A673 (cell line): ENCODE measurements at regions not wholly inside any gene's neighbourhood (a gene's known extent, or its start where the extent isn't known, plus 50 kb on each side); places are given as distances from the start of the nearest gene placed in this dataset.

Source experiments
- BruUV-seq: library from RNA; stranded (reverse); fragments of 400-500 nt; replicated peaks from 2 replicates; lab custom pipeline; 2021; lab: Mats Ljungman, UMichigan
- CTCF ChIA-PET: fragments of 300-600 bp; sonication (Branson Sonifier 250); formaldehyde crosslinking; loops from one replicate; lab custom pipeline; 2022; ENCODE audit warnings: antibody characterized with exemption; lab: Charles Lee
- POLR2A ChIA-PET: fragments of 300-600 bp; sonication (Branson Sonifier 250); formaldehyde crosslinking; loops from one replicate; lab custom pipeline; 2022; ENCODE audit warnings: antibody characterized with exemption; ENCODE audit not compliant: low non-redundant PET; lab: Charles Lee
- DNase-seq: peaks from one replicate; pipeline ENCODE4 v3.0.0-alpha.2; 2015; ENCODE audit warnings: low spot score
- H3K27ac ChIP-seq: fragments of 200-600 bp; sonication (generic); 2 replicates; pipeline ENCODE4 v1.5.1; 2016; ENCODE audit warnings: mixed run types, low read depth, mild to moderate bottlenecking, mixed read lengths, antibody characterized with exemption, low read length; ENCODE audit not compliant: poor library complexity, severe bottlenecking
- H3K27me3 ChIP-seq: fragments of 200-600 bp; sonication (generic); replicated peaks from 2 replicates; pipeline ENCODE4 v1.6.1; 2017; ENCODE audit warnings: mixed run types, low read depth, mild to moderate bottlenecking, mixed read lengths, antibody characterized with exemption, low read length; ENCODE audit not compliant: insufficient read depth, poor library complexity
- H3K36me3 ChIP-seq: fragments of 200-600 bp; sonication (generic); 2 replicates; pipeline ENCODE4 v1.6.1; 2016; ENCODE audit warnings: mixed run types, mild to moderate bottlenecking, mixed read lengths, antibody characterized with exemption, low read length; ENCODE audit not compliant: insufficient read depth, poor library complexity, severe bottlenecking
- H3K4me1 ChIP-seq: fragments of 200-600 bp; sonication (generic); 2 replicates; pipeline ENCODE4 v1.6.1; 2017; ENCODE audit warnings: mixed run types, mild to moderate bottlenecking, mixed read lengths, antibody characterized with exemption, low read length; ENCODE audit not compliant: insufficient read depth, poor library complexity, severe bottlenecking
- H3K4me3 ChIP-seq: fragments of 200-600 bp; sonication (generic); 2 replicates; pipeline ENCODE4 v1.5.1; 2016; ENCODE audit warnings: low read depth, mixed run types, mild to moderate bottlenecking, mixed read lengths, low read length; ENCODE audit not compliant: poor library complexity, severe bottlenecking
- H3K9me3 ChIP-seq: fragments of 200-600 bp; sonication (generic); 2 replicates; pipeline ENCODE4 v1.6.1; 2016; ENCODE audit warnings: mixed run types, low read depth, mild to moderate bottlenecking, mixed read lengths, antibody characterized with exemption, low read length; ENCODE audit not compliant: poor library complexity, severe bottlenecking
- EZH2 ChIP-seq: fragments of 200-600 bp; sonication (generic); IDR thresholded peaks from 2 replicates; pipeline ENCODE4 v1.6.1; 2017; ENCODE audit warnings: borderline replicate concordance, low read depth, mild to moderate bottlenecking, mixed read lengths, antibody characterized with exemption, low read length; ENCODE audit not compliant: poor library complexity, severe bottlenecking
- intact Hi-C: fragments of 100-400 bp; cut with micrococcal nuclease; formaldehyde crosslinking; loops from one replicate; pipeline ENCODE4 v1.10.0; 2022; ENCODE audit not compliant: unreplicated experiment
- TF ChIP-seq, protein P1 (sequence below): fragments of 300-800, 200-600 bp; sonication (generic); conservative IDR thresholded peaks from 2 replicates; pipeline ENCODE4 v1.5.1; 2017; ENCODE audit warnings: low read depth, mild to moderate bottlenecking, antibody characterized with exemption, low read length, moderate library complexity, mixed read lengths

GRCh38 chr5:42057254-42057690 is 132.2 kb downstream of the FBXO4 start:
- BruUV-seq, result no TSS peak

GRCh38 chr5:42059291-42059690 is 134.2 kb downstream of the FBXO4 start:
- no peak for DNase-seq
- POLR2A ChIA-PET, result no interaction called here
- H3K4me1 ChIP-seq, result no peaks in the 10 kb centered on the region
- no peak for TF ChIP-seq EZH2
- TF ChIP-seq, protein P1, sequence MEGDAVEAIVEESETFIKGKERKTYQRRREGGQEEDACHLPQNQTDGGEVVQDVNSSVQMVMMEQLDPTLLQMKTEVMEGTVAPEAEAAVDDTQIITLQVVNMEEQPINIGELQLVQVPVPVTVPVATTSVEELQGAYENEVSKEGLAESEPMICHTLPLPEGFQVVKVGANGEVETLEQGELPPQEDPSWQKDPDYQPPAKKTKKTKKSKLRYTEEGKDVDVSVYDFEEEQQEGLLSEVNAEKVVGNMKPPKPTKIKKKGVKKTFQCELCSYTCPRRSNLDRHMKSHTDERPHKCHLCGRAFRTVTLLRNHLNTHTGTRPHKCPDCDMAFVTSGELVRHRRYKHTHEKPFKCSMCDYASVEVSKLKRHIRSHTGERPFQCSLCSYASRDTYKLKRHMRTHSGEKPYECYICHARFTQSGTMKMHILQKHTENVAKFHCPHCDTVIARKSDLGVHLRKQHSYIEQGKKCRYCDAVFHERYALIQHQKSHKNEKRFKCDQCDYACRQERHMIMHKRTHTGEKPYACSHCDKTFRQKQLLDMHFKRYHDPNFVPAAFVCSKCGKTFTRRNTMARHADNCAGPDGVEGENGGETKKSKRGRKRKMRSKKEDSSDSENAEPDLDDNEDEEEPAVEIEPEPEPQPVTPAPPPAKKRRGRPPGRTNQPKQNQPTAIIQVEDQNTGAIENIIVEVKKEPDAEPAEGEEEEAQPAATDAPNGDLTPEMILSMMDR, result no peak
- BruUV-seq, result no TSS peak
- H3K4me3 ChIP-seq, result no peak overlapping the region
- H3K27me3 ChIP-seq, result peaks cover 5% of the 10 kb centered on the region
- CTCF ChIA-PET, result no interaction called here
- no peak overlapping the region for H3K27ac ChIP-seq
- no peaks in the 10 kb centered on the region for H3K36me3 ChIP-seq
- no peaks in the 10 kb centered on the region for H3K9me3 ChIP-seq
- intact Hi-C loops, result loop anchor here (5.0 to 10.0 kb wide), 2 partner anchors 362 to 826 kb away; no protein-coding TSS in a partner anchor

More at GRCh38 chr5:42057254-42057690, 132.2 kb downstream of the FBXO4 start:
- Histone ChIP-seq H3K4me1 (no peaks in the 10 kb centered on the region), H3K9me3 (no peaks in the 10 kb centered on the region), H3K27ac (no peak overlapping the region), H3K4me3 (no peak overlapping the region), H3K27me3 (peaks cover 11% of the 10 kb centered on the region), H3K36me3 (no peaks in the 10 kb centered on the region)
- TF ChIP-seq EZH2, result no peak
- TF ChIP-seq, protein P1, result peak; percentile 82
- ChIA-PET CTCF (interaction anchor here (0.6 to 2.7 kb wide), 7 partner anchors 9 to 832 kb away, joined by 3 to 27 read pairs (median 4); no protein-coding TSS in a partner anchor), POLR2A (no interaction called here)
- intact Hi-C loops, result loop anchor here (1.0 to 10.0 kb wide), 3 partner anchors 201 to 828 kb away; no protein-coding TSS in a partner anchor
- peak; percentile 58 for DNase-seq

DNA sequence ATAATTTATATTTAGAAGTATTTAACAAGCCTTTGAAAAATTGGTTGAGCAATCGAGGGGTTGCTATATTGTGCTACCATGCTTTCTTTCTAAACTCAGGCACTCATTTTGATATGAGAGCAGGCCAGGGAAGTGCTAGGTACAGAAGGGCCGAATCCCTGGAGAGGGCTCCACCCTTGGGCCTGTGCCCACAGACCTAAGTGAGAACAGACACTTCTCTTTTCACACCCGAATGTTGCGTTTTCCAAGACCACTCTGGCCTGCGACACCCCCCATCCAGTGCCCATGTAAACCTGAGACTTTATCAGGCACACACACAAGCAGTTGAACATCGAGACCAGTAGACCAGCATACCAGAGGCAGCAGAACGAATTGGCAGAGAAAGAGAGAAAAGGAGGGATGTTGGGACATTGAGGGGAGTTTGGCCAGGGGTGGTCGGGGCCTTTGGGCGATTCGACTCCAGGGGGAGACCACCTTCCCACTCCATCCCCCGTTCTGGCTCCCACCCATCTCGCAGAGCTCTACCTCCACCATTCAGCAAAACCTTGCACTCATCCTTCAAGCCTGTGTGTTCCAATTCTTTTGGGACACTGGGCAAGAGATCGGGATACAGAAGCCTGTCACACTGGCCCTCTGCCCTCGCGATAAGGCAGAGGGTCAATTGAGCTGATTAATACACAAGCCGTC is 134.8 kb downstream of the FBXO4 start:
- DNase-seq, result no peak
- no peaks in the 10 kb centered on the region for H3K9me3 ChIP-seq
- ChIA-PET CTCF (no interaction called here), POLR2A (no interaction called here)
- H3K27me3 ChIP-seq, result peaks cover 3% of the 10 kb centered on the region
- intact Hi-C loops, result loop anchor here (5.0 to 10.0 kb wide), 2 partner anchors 363 to 825 kb away; no protein-coding TSS in a partner anchor
- H3K4me3 ChIP-seq, result no peak overlapping the region
- no peak overlapping the region for H3K27ac ChIP-seq
- H3K4me1 ChIP-seq, result no peaks in the 10 kb centered on the region
- no peaks in the 10 kb centered on the region for H3K36me3 ChIP-seq
- no TSS peak for BruUV-seq
- TF ChIP-seq EZH2, result no peak
- TF ChIP-seq, protein P1, result no peak
